ENCODE measurements at regions not wholly inside any gene's neighbourhood (a gene's known extent, or its start where the extent isn't known, plus 50 kb on each side); places are given as distances from the start of the nearest gene placed in this dataset.

DNA sequence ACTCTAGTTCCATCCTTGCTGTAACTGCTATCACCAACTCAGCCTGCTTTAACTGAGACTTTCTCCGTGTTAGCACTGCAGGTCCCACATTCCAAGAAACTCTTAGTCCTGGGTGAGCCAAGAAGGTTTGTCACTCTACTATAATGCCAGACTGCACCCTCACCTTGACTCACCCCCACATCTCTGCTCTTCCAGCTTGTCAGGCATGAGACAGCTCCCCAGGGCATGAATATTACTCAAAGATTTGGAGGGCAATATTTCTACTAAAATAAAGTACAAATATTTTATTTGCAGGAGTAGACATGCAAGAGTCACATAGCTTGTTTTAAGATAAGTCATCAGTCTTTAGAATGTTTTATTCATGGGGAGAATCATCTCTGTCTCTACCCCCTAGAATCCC is 110.2 kb downstream of the MATN1 start:
- Mint-ChIP-seq H3K4me3 (ENCODE audit: low read depth) (no peak overlapping the region), H3K9me3 (ENCODE audit: low read depth) (no peaks in the 10 kb centered on the region), H3K27me3 (peaks cover 14% of the 10 kb centered on the region), H3K27ac (no peak overlapping the region), H3K4me1 (ENCODE audit: low read depth) (no peaks in the 10 kb centered on the region), H3K36me3 (ENCODE audit: insufficient read depth) (no peaks in the 10 kb centered on the region)
- TF ChIP-seq, protein P1, sequence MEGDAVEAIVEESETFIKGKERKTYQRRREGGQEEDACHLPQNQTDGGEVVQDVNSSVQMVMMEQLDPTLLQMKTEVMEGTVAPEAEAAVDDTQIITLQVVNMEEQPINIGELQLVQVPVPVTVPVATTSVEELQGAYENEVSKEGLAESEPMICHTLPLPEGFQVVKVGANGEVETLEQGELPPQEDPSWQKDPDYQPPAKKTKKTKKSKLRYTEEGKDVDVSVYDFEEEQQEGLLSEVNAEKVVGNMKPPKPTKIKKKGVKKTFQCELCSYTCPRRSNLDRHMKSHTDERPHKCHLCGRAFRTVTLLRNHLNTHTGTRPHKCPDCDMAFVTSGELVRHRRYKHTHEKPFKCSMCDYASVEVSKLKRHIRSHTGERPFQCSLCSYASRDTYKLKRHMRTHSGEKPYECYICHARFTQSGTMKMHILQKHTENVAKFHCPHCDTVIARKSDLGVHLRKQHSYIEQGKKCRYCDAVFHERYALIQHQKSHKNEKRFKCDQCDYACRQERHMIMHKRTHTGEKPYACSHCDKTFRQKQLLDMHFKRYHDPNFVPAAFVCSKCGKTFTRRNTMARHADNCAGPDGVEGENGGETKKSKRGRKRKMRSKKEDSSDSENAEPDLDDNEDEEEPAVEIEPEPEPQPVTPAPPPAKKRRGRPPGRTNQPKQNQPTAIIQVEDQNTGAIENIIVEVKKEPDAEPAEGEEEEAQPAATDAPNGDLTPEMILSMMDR (IDR thresholded peaks at IDR 0.05; ENCODE audit: unreplicated experiment), result no peak
- DNase-seq (ENCODE audit: low spot score, unreplicated experiment), result no peak

GRCh38 chr1:30612536-30613065 is 110.8 kb downstream of the MATN1 start:
- H3K4me1 Mint-ChIP-seq (ENCODE audit: low read depth), result no peaks in the 10 kb centered on the region
- no peak for DNase-seq (ENCODE audit: low spot score, unreplicated experiment)
- H3K36me3 Mint-ChIP-seq (ENCODE audit: insufficient read depth), result no peaks in the 10 kb centered on the region
- H3K27me3 Mint-ChIP-seq, result peaks cover 17% of the 10 kb centered on the region
- TF ChIP-seq, protein P1 (IDR thresholded peaks at IDR 0.05; ENCODE audit: unreplicated experiment), result no peak
- no peak overlapping the region for H3K27ac Mint-ChIP-seq
- H3K9me3 Mint-ChIP-seq (ENCODE audit: low read depth), result no peaks in the 10 kb centered on the region
- H3K4me3 Mint-ChIP-seq (ENCODE audit: low read depth), result no peak overlapping the region

DNA sequence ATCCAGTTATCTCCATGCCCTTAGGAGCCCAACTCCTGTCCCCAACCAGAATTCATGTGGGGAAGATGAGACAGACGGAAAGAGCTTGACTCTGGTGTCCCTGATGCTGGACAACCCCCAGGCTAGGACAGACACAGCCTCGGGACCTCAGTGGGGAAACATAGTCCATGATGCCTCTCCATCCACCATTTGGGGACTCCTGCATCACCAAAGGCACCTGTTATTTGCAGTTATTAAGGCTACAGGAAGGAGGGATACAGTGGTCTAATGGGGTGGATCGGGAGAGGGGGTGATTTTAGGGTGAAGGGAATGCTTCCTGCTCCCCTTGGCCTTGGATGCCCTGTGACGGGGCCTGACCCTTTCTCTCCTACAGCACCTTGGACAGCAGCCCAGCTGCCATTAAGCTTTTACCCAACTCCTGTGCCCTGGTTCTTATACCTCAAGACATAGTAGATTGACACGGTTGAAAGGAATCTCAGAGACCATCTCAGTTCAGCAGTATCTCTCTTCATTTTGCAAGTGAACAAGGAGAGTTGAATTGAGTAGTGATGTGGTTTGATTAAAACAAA is 111.6 kb downstream of the MATN1 start:
- H3K4me3 Mint-ChIP-seq (ENCODE audit: low read depth), result no peak overlapping the region
- no peak overlapping the region for H3K27ac Mint-ChIP-seq
- TF ChIP-seq, protein P1 (IDR thresholded peaks at IDR 0.05; ENCODE audit: unreplicated experiment), result no peak
- H3K4me1 Mint-ChIP-seq (ENCODE audit: low read depth), result no peaks in the 10 kb centered on the region
- H3K27me3 Mint-ChIP-seq, result peaks cover 22% of the 10 kb centered on the region
- DNase-seq (ENCODE audit: low spot score, unreplicated experiment), result peak; percentile 18
- H3K36me3 Mint-ChIP-seq (ENCODE audit: insufficient read depth), result no peaks in the 10 kb centered on the region
- H3K9me3 Mint-ChIP-seq (ENCODE audit: low read depth), result no peaks in the 10 kb centered on the region

- Mint-ChIP-seq H3K36me3 (ENCODE audit: insufficient read depth) (no peaks in the 10 kb centered on the region), H3K27ac (no peak overlapping the region), H3K27me3 (peaks cover 27% of the 10 kb centered on the region), H3K4me3 (ENCODE audit: low read depth) (no peak overlapping the region), H3K4me1 (ENCODE audit: low read depth) (no peaks in the 10 kb centered on the region), H3K9me3 (ENCODE audit: low read depth) (no peaks in the 10 kb centered on the region)
- DNase-seq (ENCODE audit: low spot score, unreplicated experiment), result no peak
- TF ChIP-seq, protein P1 (IDR thresholded peaks at IDR 0.05; ENCODE audit: unreplicated experiment), result no peak
Measured at GRCh38 chr1:30610917-30611316, 112.5 kb downstream of the MATN1 start.

DNA sequence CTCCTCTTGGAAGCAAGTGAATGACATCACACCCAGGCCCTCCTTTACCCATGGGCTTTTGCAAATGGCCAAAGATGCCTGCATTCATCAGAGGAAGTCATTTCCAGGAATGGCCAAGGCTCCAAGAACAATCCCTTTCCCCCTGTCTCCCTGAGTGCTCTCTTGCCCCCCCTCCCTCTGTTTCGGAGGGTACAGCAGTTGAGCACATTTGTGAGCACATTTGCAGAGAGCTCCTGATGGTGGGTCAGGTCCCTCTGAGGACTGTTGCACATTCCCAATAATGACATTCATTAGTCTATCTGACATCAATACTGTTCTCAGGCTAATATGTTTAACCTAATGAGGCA is 113.4 kb downstream of the MATN1 start:
- Mint-ChIP-seq H3K9me3 (ENCODE audit: low read depth) (no peaks in the 10 kb centered on the region), H3K36me3 (ENCODE audit: insufficient read depth) (no peaks in the 10 kb centered on the region), H3K4me3 (ENCODE audit: low read depth) (no peak overlapping the region), H3K27ac (no peak overlapping the region), H3K4me1 (ENCODE audit: low read depth) (no peaks in the 10 kb centered on the region), H3K27me3 (peaks cover 30% of the 10 kb centered on the region)
- no peak for DNase-seq (ENCODE audit: low spot score, unreplicated experiment)
- TF ChIP-seq, protein P1 (IDR thresholded peaks at IDR 0.05; ENCODE audit: unreplicated experiment), result no peak

Data from progenitor cell of endocrine pancreas (in vitro differentiated cells).